ENCODE measurements at regions not wholly inside any gene's neighbourhood (a gene's known extent, or its start where the extent isn't known, plus 50 kb on each side); places are given as distances from the start of the nearest gene placed in this dataset.

DNA sequence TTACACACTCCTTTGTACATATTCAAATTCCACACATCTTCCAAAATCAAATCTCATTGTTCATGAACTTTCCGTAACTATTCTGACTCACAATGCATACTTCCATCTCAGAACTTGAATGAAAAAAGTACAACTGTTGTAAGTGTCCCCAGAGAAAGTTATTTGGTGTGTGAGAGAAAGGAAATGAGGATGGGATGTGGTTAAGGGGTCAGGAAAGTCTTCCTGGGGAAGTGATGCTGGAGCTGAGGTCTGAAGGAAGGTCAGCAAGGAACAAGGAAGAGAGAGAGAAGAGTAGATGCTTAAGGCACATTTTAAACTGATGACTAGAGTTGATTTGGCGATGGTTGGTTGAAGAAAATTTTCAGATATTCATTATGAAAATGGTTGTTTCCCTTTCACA is 340.0 kb upstream of the STXBP6 start:
- no peak for DNase-seq (ENCODE audit: extremely low read depth in 1 of 4, low spot score in 3 of 4)
- ATAC-seq, result no peak
- H3K27ac ChIP-seq (ENCODE audit: extremely low read depth, low read depth, low read length), result no peak overlapping the region
- no peak overlapping the region for H3K4me3 ChIP-seq
- H3K9me1 ChIP-seq (ENCODE audit: control insufficient read depth, insufficient read depth, low read length), result no peaks in the 10 kb centered on the region
- in situ Hi-C loops (cut with MboI), result no loop called here
- ChIA-PET CTCF (ENCODE audit: low intra/inter-chr PET ratio) (no interaction called here), POLR2A (no interaction called here)
- no peak overlapping the region for H2AFZ ChIP-seq (ENCODE audit: low read depth, low read length)
- BruUV-seq (replicated peaks), result no TSS peak
- no peaks in the 10 kb centered on the region for H3K27me3 ChIP-seq (ENCODE audit: control insufficient read depth in 2 of 2, insufficient read depth in 2 of 2, low read length in 2 of 2)
- intact Hi-C loops (cut with micrococcal nuclease), result no loop called here
- no peak for FAIRE-seq
- H3K36me3 ChIP-seq (ENCODE audit: control insufficient read depth, insufficient read depth, low read length), result no peaks in the 10 kb centered on the region
- 0% methylated on average over 2 of the region's 2 CpGs for WGBS (ENCODE audit: insufficient coverage, low coverage, missing lambda C conversion rate)
- H3K4me1 ChIP-seq (replicated peaks in 1 of 2; ENCODE audit: control insufficient read depth in 2 of 2, insufficient read depth in 2 of 2, low read length in 2 of 2), result no peaks in the 10 kb centered on the region
- no peaks in the 10 kb centered on the region for H3K9me3 ChIP-seq (replicated peaks; ENCODE audit: control insufficient read depth, insufficient read depth, low read depth, low read length)
- H4K20me1 ChIP-seq (replicated peaks; ENCODE audit: control insufficient read depth, insufficient read depth, low read length), result no peaks in the 10 kb centered on the region
- TF ChIP-seq, protein P1, sequence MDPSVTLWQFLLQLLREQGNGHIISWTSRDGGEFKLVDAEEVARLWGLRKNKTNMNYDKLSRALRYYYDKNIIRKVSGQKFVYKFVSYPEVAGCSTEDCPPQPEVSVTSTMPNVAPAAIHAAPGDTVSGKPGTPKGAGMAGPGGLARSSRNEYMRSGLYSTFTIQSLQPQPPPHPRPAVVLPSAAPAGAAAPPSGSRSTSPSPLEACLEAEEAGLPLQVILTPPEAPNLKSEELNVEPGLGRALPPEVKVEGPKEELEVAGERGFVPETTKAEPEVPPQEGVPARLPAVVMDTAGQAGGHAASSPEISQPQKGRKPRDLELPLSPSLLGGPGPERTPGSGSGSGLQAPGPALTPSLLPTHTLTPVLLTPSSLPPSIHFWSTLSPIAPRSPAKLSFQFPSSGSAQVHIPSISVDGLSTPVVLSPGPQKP (CRISPR knock-in tag; IDR thresholded peaks at IDR 0.05), result no peak
- TF ChIP-seq ERF (CRISPR knock-in tag; IDR thresholded peaks at IDR 0.05) (no peak), U2AF2 (optimal IDR thresholded peaks at IDR 0.05; ENCODE audit: low read depth, low read length) (no peak), ZNF224 (CRISPR knock-in tag; IDR thresholded peaks at IDR 0.05) (no peak), PCBP2 (IDR thresholded peaks at IDR 0.05; ENCODE audit: low read depth, low read length, poor library complexity, severe bottlenecking) (no peak), XRCC3 (IDR thresholded peaks at IDR 0.05) (no peak), ZNF347 (CRISPR knock-in tag; IDR thresholded peaks at IDR 0.05; ENCODE audit: low read depth) (no peak), PHB (CRISPR knock-in tag; IDR thresholded peaks at IDR 0.05) (no peak), SAFB2 (IDR thresholded peaks at IDR 0.05; ENCODE audit: borderline replicate concordance, low read depth, low read length, severe bottlenecking) (no peak), ZKSCAN1 (IDR thresholded peaks at IDR 0.05; ENCODE audit: low read depth, low read length) (no peak)
- TF ChIP-seq, protein P2, sequence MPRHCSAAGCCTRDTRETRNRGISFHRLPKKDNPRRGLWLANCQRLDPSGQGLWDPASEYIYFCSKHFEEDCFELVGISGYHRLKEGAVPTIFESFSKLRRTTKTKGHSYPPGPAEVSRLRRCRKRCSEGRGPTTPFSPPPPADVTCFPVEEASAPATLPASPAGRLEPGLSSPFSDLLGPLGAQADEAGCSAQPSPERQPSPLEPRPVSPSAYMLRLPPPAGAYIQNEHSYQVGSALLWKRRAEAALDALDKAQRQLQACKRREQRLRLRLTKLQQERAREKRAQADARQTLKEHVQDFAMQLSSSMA (CRISPR knock-in tag; IDR thresholded peaks at IDR 0.05), result no peak
- no peak overlapping the region for H3K9ac ChIP-seq (ENCODE audit: insufficient read depth in 1 of 2, low read depth in 2 of 2, low read length in 2 of 2)
- H3K4me2 ChIP-seq (ENCODE audit: insufficient read depth, low read length), result no peak overlapping the region
- H3K79me2 ChIP-seq (ENCODE audit: control insufficient read depth, insufficient read depth, low read length), result no peaks in the 10 kb centered on the region

Measured in K562 (cell line).